HCT116 (cell line): ENCODE measurements at regions not wholly inside any gene's neighbourhood (a gene's known extent, or its start where the extent isn't known, plus 50 kb on each side); places are given as distances from the start of the nearest gene placed in this dataset.
"Not testable (repeated sequence)": the region's sequence is repeated elsewhere in the genome, so short reads cannot be mapped to it uniquely, and the experiment has no call there.

Source experiments
- ATAC-seq: fragments of 200-7000 bp; cut with Tn5 transposase; 2 replicates; pipeline ENCODE4 v1.9.1; 2020; ENCODE audit warnings: mild to moderate bottlenecking, moderate library complexity
- BruUV-seq: library from RNA; stranded (reverse); fragments of 400-500 nt; replicated peaks from 2 replicates; lab custom pipeline; 2021; lab: Mats Ljungman, UMichigan
- CTCF ChIA-PET: fragments of 300-600 bp; sonication (Branson Sonifier 250); formaldehyde crosslinking; loops from one replicate; lab custom pipeline; 2021; ENCODE audit warnings: antibody characterized with exemption; lab: Charles Lee
- POLR2A ChIA-PET: fragments of 300-600, 350-600 bp; sonication (Branson Sonifier 250); formaldehyde crosslinking; loops from one replicate; lab custom pipeline; 2021; ENCODE audit warnings: antibody characterized with exemption; lab: Charles Lee
- RAD21 ChIA-PET, 2 experiments: fragments of 300-600 bp; sonication (Branson Sonifier 250); formaldehyde crosslinking; loops; one replicate each; lab custom pipeline; 2023; ENCODE audit warnings: low total read pairs in 2 of 2; ENCODE audit not compliant: uncharacterized antibody in 2 of 2, unreplicated experiment in 2 of 2, low non-redundant PET in 1 of 2; lab: Charles Lee
- DNase-seq: peaks from one replicate; pipeline ENCODE4 v3.0.0-alpha.2; 2010; ENCODE audit warnings: low read depth, low spot score
- H2AFZ ChIP-seq: fragments of 200-600 bp; shearing (Covaris generic), sonication (generic); 2 replicates; pipeline ENCODE4 v1.6.1; 2017; ENCODE audit warnings: low read depth, mixed run types, mixed read lengths, antibody characterized with exemption, low read length; ENCODE audit not compliant: poor library complexity, severe bottlenecking
- H3K27ac ChIP-seq: 2 replicates; pipeline ENCODE4 v1.5.1; 2012; ENCODE audit warnings: low read depth, low read length
- H3K27me3 ChIP-seq: fragments of 200-600 bp; sonication (generic); 2 replicates; pipeline ENCODE4 v1.6.1; 2016; ENCODE audit warnings: mixed run types, low read length, mixed read lengths; ENCODE audit not compliant: insufficient read depth
- H3K36me3 ChIP-seq, 2 experiments: fragments of 200-500 bp in 1 of 2; fragments of 200-600 bp in 1 of 2; sonication (Bioruptor generic) in 1 of 2; sonication (generic) in 1 of 2; 2 replicates each; pipeline versions ENCODE4 v1.5.1 to v1.6.1; 2014 to 2016; ENCODE audit warnings: low read length in 2 of 2, inconsistent platforms in 1 of 2, mixed read lengths in 1 of 2, mixed run types in 1 of 2; ENCODE audit not compliant: insufficient read depth in 2 of 2, control insufficient read depth in 1 of 2
- H3K4me1 ChIP-seq, 2 experiments: fragments of 200-600 bp in 1 of 2; sonication (generic) in 1 of 2; 2 replicates each; pipeline versions ENCODE4 v1.5.1 to v1.6.1; 2012 to 2017; ENCODE audit warnings: low read length in 2 of 2, inconsistent platforms in 1 of 2, mild to moderate bottlenecking in 1 of 2, mixed read lengths in 1 of 2, mixed run types in 1 of 2, moderate library complexity in 1 of 2; ENCODE audit not compliant: insufficient read depth in 2 of 2, control insufficient read depth in 1 of 2
- H3K4me2 ChIP-seq: fragments of 200-600 bp; sonication (generic); 2 replicates; pipeline ENCODE4 v1.6.1; 2017; ENCODE audit warnings: mixed run types, low read length, mixed read lengths
- H3K4me3 ChIP-seq, 2 experiments: fragments of 200-600 bp in 1 of 2; sonication (generic) in 1 of 2; replicated peaks in 1 of 2; 2 replicates each; pipeline ENCODE4 v1.5.1; 2011 to 2016; ENCODE audit warnings: low read length in 2 of 2, control low read depth in 1 of 2, low read depth in 1 of 2, mild to moderate bottlenecking in 1 of 2, mixed read lengths in 1 of 2, mixed run types in 1 of 2
- H3K79me2 ChIP-seq: fragments of 200-600 bp; sonication (generic); 2 replicates; pipeline ENCODE4 v1.6.1; 2017; ENCODE audit warnings: mild to moderate bottlenecking, mixed run types, low read length, moderate library complexity, mixed read lengths; ENCODE audit not compliant: insufficient read depth
- H3K9ac ChIP-seq: fragments of 200-600 bp; sonication (generic); 2 replicates; pipeline ENCODE4 v1.6.1; 2016; ENCODE audit warnings: low read length, mixed read lengths
- H3K9me2 ChIP-seq: fragments of 200-600 bp; sonication (generic), shearing (Covaris generic); 2 replicates; pipeline ENCODE4 v1.6.1; 2017; ENCODE audit warnings: mixed run types, mild to moderate bottlenecking, moderate library complexity; ENCODE audit not compliant: insufficient read depth
- H3K9me3 ChIP-seq, 2 experiments: fragments of 200-500 bp in 1 of 2; fragments of 200-600 bp in 1 of 2; sonication (Bioruptor generic) in 1 of 2; sonication (generic) in 1 of 2; 2 replicates each; pipeline ENCODE4 v1.6.1; 2014 to 2017; ENCODE audit warnings: low read length in 2 of 2, mixed read lengths in 2 of 2, inconsistent platforms in 1 of 2, low read depth in 1 of 2, mild to moderate bottlenecking in 1 of 2, mixed run types in 1 of 2, moderate library complexity in 1 of 2; ENCODE audit not compliant: control insufficient read depth in 1 of 2, insufficient read depth in 1 of 2
- H4K20me1 ChIP-seq: fragments of 200-600 bp; sonication (generic), shearing (Covaris generic); 2 replicates; pipeline ENCODE4 v1.6.1; 2017; ENCODE audit warnings: mixed run types, mild to moderate bottlenecking, moderate library complexity; ENCODE audit not compliant: insufficient read depth
- CBX3 ChIP-seq: IDR thresholded peaks from 2 replicates; pipeline ENCODE4 v1.6.1; 2012; ENCODE audit warnings: low read depth
- FOSL1 ChIP-seq: IDR thresholded peaks from 2 replicates; pipeline ENCODE4 v1.6.1; 2012; ENCODE audit warnings: low read depth
- MAX ChIP-seq: IDR thresholded peaks from 2 replicates; pipeline ENCODE4 v1.6.1; 2012
- POLR2AphosphoS5 ChIP-seq: IDR thresholded peaks from 2 replicates; pipeline ENCODE4 v1.6.1; 2011; ENCODE audit warnings: mild to moderate bottlenecking, low read depth, low read length, moderate library complexity
- YY1 ChIP-seq: IDR thresholded peaks from 2 replicates; pipeline ENCODE4 v1.6.1; 2011; ENCODE audit warnings: low read length, low read depth, moderate library complexity, mild to moderate bottlenecking; ENCODE audit not compliant: insufficient replicate concordance; ENCODE audit errors: extremely low read depth
- ZBTB33 ChIP-seq: IDR thresholded peaks from 2 replicates; pipeline ENCODE4 v1.6.1; 2011; ENCODE audit warnings: mild to moderate bottlenecking, low read length, moderate library complexity; ENCODE audit not compliant: insufficient replicate concordance; ENCODE audit errors: extremely low read depth
- intact Hi-C: fragments of 100-400 bp; cut with micrococcal nuclease; formaldehyde crosslinking; loops from 2 replicates; pipeline ENCODE4 v1.10.0; 2022

- TF ChIP-seq ZBTB33 (no peak), POLR2AphosphoS5 (no peak), CBX3 (no peak)
These were observed 221.1 kb upstream of the DIPK2B start (continued) for GRCh38 chrX:45421806-45422205.

- no peak for DNase-seq
- Histone ChIP-seq H3K36me3 (no peaks in the 10 kb centered on the region), H3K79me2 (no peaks in the 10 kb centered on the region), H3K27me3 (no peaks in the 10 kb centered on the region)
- RAD21 ChIA-PET: no interaction called here
- TF ChIP-seq FOSL1: no peak
- TF ChIP-seq, all 23 proteins: peak for 0
- H3K9ac ChIP-seq: no peak overlapping the region
- H3K9me3 ChIP-seq: no peaks in the 10 kb centered on the region
- BruUV-seq: no TSS peak
- H3K4me2 ChIP-seq: no peak overlapping the region
- no peaks in the 10 kb centered on the region for H3K4me1 ChIP-seq
- ChIA-PET POLR2A (no interaction called here), CTCF (no interaction called here)
- no peak overlapping the region for H2AFZ ChIP-seq
- no peaks in the 10 kb centered on the region for H4K20me1 ChIP-seq
- H3K27ac ChIP-seq: no peak overlapping the region
- no peaks in the 10 kb centered on the region for H3K9me2 ChIP-seq
- ATAC-seq: no peak
- intact Hi-C loops: no loop called here
- H3K4me3 ChIP-seq: no peak overlapping the region
These were observed 203.5 kb upstream of the DIPK2B start for GRCh38 chrX:45404206-45404605.

- DNase-seq (no peak), ATAC-seq (no peak)
- no peaks in the 10 kb centered on the region for H3K4me1 ChIP-seq
- H3K27me3 ChIP-seq: no peaks in the 10 kb centered on the region
- intact Hi-C loops: no loop called here
- BruUV-seq: no TSS peak
- H2AFZ ChIP-seq: no peak overlapping the region
- H3K4me3 ChIP-seq: no peak overlapping the region
- H3K9me2 ChIP-seq: no peaks in the 10 kb centered on the region
- H3K27ac ChIP-seq: no peak overlapping the region
- H3K9ac ChIP-seq: no peak overlapping the region
- TF ChIP-seq MAX (no peak), YY1 (no peak)
- H4K20me1 ChIP-seq: no peaks in the 10 kb centered on the region
- POLR2A ChIA-PET: no interaction called here
- RAD21 ChIA-PET: no interaction called here
- H3K36me3 ChIP-seq: no peaks in the 10 kb centered on the region
- CTCF ChIA-PET: no interaction called here
- H3K4me2 ChIP-seq: no peak overlapping the region
- H3K9me3 ChIP-seq: no peaks in the 10 kb centered on the region
- H3K79me2 ChIP-seq: no peaks in the 10 kb centered on the region
These were observed 201.2 kb upstream of the DIPK2B start for GRCh38 chrX:45401923-45402322.

- H3K79me2 ChIP-seq, H3K36me3 ChIP-seq, H3K9me3 ChIP-seq, H3K27me3 ChIP-seq, BruUV-seq, intact Hi-C loops, H3K9me2 ChIP-seq, H3K4me2 ChIP-seq, RAD21 ChIA-PET, POLR2A ChIA-PET, H3K4me1 ChIP-seq, CTCF ChIA-PET, DNase-seq, H3K9ac ChIP-seq, H2AFZ ChIP-seq, ATAC-seq, H3K4me3 ChIP-seq, H4K20me1 ChIP-seq, H3K27ac ChIP-seq: not testable (repeated sequence)
These were observed 200.5 kb upstream of the DIPK2B start for GRCh38 chrX:45400951-45401725.
